Fibroblast of skin of left biceps (primary cell): ENCODE measurements at regions not wholly inside any gene's neighbourhood (a gene's known extent, or its start where the extent isn't known, plus 50 kb on each side); places are given as distances from the start of the nearest gene placed in this dataset.

ENCODE experiments used
- DNase-seq, 2 experiments: peaks; one replicate each; pipeline ENCODE4 v3.0.0-alpha.2; 2013; ENCODE audit warnings: low read depth in 2 of 2

DNA sequence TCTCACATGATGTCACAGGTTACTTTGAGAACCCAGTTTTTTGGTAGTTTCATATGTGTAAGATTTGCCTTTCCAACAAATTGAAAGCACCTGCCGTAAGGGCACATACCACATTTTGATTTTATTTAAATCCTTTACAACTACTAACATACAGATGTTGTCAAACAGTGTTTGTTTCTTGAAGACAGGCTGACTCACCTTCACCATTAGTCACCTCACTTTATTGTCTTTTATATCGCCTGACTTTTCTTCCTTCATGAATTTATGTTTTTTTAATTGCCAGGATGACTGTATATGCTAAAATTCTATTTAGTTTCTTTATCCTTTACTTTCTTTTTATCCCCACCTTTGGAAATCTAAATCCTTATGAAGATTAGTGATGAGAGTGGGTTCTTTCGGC is 886.7 kb downstream of the SUCLG1 start:
- DNase-seq, result no peak

- no peak for DNase-seq
These were observed 891.5 kb downstream of the SUCLG1 start for GRCh38 chr2:83567551-83567950.

GRCh38 chr2:83565626-83566025 is 893.5 kb downstream of the SUCLG1 start:
- no peak for DNase-seq

- DNase-seq, result peak; percentile 41 to 45
These were observed 893.9 kb downstream of the SUCLG1 start for GRCh38 chr2:83565181-83565580.

DNA sequence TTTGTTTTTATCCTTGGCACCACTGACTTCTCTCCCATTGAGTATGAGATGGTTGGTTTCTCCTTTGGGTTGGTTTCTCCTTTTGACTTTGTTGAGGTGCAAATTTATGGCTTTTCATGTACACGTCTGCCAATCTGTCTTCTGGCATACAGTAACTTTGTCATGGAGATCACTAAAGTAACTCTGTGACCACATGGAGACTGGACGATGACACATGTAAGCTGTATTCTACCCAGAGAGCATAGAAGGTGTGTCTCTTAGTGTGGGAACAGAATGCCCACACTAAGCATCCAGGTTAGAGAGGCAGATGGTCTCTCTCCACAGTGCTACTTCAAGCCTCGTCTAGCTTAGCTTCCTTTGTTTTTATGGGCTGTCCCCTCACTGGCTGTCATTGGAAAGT is 897.5 kb downstream of the SUCLG1 start:
- DNase-seq, result no peak

DNA sequence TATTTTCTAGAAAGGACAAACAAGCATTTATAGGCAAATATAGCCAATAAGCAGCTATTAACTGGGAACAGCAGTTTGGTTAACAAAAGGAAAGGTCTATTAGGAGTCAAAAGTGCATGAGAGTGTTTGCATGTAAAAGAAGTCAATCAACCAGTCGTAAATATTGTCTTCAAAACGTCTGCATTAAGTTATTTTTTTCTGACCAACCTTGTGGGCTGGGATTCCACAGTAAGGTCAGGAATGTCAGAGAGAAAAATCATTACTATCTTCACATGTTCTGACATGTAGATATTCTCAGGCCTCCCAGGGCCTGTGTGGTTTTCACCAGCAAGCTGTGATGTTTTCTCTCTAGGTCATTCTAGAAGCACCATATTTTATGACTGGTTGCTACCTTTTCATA is 922.5 kb downstream of the SUCLG1 start:
- peak; percentile 29 to 30 for DNase-seq

DNA sequence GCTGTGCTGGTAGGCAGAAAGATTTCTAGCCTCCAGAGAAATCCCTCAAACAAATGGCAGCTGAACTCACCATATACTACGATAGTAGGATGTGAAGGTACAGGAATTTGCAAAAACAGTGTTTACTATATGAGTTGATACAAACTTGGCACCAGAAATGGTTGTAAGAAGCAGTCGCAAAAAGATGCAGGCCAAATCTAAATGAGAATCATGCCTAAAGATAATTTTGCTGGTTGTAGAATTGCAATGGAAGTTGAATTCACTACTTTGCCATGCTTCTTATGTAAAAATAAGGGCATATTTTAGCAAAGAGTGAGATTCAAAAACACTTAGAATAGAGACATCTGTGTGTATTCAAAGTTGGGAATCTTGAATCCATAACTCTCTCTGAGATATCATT is 924.7 kb downstream of the SUCLG1 start:
- DNase-seq, result no peak

GRCh38 chr2:83531206-83531826 is 927.8 kb downstream of the SUCLG1 start:
- no peak for DNase-seq

GRCh38 chr2:83528767-83529166 is 930.3 kb downstream of the SUCLG1 start:
- DNase-seq, result no peak

GRCh38 chr2:83522891-83523493 is 936.1 kb downstream of the SUCLG1 start:
- no peak for DNase-seq

DNA sequence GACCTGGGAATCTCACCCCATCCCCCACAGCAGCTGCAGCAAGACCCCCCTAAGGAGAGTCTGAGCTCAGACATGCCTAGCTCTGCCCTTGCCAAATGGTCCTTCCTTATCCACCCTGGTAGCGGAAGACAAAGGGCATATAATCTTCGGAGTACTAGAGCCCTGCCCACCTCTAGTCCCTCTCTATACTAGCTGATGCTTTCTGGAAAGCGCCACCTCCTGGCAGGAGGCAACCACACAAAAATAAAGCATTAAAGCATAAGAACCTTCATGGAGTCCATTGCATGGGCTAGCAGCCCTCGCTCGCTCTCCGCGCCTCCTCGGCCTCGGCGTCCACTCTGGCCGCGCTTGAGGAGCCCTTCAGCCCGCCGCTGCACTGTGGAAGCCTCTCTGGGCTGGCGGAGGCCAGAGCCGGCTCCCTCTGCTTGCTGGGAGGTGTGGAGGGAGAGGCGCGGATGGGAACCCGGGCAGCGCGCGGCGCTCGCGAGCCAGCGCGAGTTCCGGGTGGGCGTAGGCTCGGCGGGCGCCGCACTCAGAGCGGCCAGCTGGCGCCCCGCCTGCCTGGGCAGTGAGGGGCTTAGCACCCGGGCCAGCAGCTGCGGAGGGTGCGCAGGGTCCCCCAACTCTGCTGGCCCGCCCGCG is 941.2 kb downstream of the SUCLG1 start:
- DNase-seq, result no peak

DNA sequence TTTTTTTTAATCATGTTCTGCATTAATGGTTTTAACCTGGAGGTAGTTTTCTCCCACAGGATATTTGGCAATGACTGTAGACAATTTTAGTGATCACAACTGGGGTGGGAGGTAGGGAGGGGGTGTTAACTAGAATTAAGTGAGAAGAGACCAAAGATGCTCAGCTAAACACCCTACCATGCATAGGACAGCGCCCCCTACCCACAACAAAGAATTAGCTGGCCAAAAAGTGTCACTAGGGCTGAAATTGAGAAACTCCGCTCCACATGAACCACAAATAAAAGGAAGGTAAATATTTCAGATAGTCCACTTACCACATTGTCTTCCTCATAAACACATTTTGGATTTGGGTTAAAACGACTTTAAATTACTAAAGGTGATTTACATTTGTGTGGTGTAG is 942.6 kb downstream of the SUCLG1 start:
- no peak for DNase-seq

DNA sequence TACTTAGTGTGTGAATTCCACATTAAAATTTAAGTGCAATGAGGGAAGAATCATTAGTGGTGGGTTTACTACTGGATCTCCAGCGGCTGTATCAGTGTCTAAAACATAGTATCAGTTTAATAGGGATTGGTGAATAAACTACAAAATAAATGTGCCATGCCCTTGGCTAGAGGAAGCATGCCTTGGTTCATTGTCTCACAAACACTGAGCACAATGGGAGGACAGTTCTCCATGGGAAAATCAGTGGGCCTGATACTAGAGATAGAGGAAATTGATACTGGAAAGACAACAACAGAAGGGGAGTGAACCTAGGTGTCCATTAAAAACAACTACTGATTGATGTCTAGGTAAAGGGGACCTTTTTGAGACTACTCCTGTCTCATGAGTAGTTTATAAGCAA is 971.6 kb downstream of the SUCLG1 start:
- DNase-seq, result no peak

DNA sequence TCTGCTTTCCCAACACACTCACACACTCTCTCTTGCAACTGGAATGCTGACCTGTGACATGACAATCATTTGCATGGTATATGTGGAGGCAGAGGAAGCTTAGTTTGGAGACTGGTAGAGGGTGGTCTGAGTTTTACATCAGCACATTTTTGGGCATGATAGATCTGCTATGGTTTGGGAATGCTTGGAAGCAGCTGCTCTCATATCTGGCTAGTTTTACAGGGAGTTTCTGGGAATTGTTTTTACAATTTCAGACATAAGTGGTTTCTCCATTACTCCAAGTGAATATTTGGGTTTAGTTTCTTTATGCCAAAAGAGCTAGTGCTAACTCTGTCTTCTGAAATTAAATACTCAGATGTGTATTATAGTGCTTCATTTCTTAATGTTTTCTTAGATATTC is 977.6 kb downstream of the SUCLG1 start:
- no peak for DNase-seq

- DNase-seq, result no peak
These were observed 981.0 kb downstream of the SUCLG1 start for GRCh38 chr2:83478037-83478436.

- DNase-seq, result no peak
These were observed 983.7 kb downstream of the SUCLG1 start for GRCh38 chr2:83475371-83475770.

DNA sequence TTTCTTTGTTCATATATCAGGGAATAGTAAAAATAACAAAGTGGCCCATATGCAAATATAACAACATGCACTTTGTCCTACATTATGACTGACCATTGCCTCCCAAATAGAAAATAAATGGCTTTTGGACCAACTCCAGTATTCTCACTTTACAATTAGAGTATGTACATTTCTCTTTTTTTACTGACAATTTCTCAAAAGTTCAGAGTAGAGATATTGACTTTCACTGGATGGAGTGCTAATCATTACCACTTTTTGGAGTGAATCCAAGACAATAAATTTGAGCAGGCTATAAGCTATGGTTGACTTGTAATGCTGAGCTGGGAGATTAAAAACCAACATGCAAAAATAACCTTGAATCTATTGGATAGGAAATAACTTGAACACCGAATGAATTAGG is 987.4 kb downstream of the SUCLG1 start:
- DNase-seq, result no peak

DNA sequence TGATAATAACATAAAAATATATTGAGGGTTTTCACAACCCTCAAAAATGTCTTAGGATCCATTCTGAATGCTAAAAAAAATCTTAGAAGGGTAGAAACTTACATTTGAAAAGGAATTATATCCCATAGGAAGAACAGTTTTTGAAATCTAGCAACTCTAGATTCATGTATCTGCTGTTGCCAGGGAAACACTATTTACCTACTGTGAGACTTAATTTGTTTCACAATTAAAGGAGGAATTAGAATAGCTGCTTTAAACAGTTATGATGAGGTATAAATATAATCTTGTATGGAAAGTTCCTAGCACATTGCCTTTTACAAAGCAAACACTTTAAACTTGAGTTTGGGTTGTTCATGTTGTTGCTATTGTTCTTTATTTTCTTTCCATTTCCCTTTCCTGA is 988.2 kb downstream of the SUCLG1 start:
- no peak for DNase-seq

DNA sequence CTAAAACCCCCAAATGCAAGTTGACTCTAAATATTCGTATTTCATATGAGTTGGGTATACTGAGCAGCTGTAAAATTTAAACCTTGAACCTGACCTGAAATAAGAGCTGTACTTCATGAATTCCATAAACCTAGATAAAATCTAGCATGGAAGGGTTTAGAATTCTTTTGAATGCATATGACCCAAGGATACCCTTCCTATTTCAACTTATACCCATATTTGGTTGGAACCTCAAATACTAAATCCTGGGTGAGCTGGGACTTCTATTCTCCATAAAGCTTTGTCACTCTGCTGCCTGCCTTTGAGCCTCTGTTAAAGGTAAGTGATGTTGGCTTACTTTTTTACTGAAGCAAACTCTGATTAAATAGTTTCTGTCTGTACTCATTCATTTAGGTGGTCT is 994.6 kb downstream of the SUCLG1 start:
- DNase-seq, result no peak

- DNase-seq, result no peak
These were observed 996.2 kb downstream of the SUCLG1 start for GRCh38 chr2:83462881-83463280.

GRCh38 chr2:83461135-83461534 is 997.9 kb downstream of the SUCLG1 start:
- DNase-seq, result no peak

DNA sequence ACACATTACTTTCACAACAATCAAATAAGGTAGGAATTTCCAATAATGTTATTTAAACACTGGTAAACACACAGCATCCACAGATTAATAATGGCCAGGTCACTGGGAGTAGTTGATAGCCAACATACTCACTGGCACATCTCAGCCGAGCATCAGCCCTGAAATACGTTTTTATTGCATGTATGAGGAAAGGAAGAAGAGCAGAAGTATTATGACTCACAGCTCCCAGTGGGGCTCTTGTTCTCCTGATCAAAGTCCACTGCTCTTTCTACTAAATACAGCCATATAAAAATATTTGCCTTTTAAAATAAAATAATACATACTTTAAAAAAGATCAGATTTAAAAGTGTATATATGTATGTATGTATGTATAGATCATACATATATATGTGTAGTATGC is 999.6 kb downstream of the SUCLG1 start:
- no peak for DNase-seq

- no peak for DNase-seq
These were observed 1023.1 kb downstream of the SUCLG1 start for GRCh38 chr2:83435989-83436388.

DNA sequence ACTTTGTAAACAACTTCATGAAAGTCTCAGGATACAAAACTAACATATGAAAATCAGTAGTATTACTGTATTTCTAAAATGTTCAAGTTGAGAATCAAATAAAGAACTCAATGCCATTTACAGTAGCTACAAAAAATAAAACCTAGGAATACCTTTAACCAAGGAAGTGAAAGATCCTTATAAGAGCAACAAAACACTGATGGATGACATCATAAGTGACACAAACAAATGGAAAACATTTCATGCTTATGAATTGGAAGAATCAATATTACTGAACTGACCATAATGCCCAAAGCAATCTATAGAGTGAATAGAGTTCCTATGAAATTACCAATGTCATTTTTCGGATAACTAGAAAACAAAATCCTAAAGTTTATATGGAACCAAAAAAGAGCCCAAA is 1038.1 kb downstream of the SUCLG1 start:
- no peak for DNase-seq
